ENCODE measurements at regions not wholly inside any gene's neighbourhood (a gene's known extent, or its start where the extent isn't known, plus 50 kb on each side); places are given as distances from the start of the nearest gene placed in this dataset.
"Not testable (repeated sequence)": the region's sequence is repeated elsewhere in the genome, so short reads cannot be mapped to it uniquely, and the experiment has no call there.

DNA sequence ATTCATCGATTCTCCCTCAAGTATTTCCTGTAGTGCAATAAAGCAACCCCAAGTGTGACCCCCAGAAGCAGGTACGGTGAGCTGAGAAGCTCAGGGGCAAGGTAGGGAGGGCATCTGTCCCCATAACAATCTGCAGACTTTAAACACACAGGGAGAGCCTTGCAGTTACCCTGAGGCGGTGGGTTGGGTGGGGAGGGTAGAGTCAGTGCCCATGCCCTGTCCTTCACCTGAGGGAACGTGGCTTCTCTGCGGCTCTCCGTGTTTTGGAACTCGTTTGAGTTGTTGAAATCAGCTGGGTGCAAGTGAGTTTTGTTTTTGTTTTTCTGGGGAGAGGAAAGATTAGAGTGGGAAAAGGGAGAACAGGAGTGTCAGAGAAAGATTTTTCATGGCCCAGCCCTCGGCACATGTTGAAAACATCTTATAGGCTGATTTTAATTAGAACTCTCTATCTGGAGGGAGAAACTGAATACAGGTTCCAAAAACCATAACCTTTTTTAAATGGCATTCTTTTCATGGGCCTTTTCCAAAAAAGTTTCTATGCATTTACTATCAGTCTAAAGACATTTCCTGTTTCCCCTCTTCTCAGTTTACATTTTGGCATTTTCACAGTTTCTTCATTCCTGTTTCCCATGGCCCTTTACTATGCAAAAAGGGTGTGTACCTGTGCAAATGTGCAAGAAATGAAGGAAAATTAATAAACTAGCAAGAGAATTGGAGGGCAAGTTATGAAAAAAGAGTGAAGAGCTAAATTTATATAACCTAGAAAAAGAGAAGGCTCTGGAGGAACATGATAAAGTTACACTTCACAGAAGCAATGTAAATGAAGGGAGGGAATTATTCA is 266.5 kb upstream of the VLDLR start:
- no peak for DNase-seq (ENCODE audit: low spot score)

DNA sequence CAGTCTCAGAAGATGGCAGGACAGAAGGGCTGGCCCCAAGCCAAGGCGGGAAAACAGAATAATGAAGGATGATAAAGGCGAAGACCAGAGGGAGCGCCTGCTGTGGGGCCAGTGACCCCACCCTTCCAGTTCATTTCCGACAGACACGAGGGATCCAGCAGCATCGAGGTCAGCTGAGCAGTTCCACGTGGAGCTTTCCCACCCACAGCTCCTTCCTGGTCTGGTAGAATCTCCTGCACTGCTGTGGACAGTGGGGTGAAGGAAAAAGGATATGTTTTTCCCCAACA is 265.9 kb upstream of the VLDLR start:
- no peak for DNase-seq (ENCODE audit: low spot score)

DNA sequence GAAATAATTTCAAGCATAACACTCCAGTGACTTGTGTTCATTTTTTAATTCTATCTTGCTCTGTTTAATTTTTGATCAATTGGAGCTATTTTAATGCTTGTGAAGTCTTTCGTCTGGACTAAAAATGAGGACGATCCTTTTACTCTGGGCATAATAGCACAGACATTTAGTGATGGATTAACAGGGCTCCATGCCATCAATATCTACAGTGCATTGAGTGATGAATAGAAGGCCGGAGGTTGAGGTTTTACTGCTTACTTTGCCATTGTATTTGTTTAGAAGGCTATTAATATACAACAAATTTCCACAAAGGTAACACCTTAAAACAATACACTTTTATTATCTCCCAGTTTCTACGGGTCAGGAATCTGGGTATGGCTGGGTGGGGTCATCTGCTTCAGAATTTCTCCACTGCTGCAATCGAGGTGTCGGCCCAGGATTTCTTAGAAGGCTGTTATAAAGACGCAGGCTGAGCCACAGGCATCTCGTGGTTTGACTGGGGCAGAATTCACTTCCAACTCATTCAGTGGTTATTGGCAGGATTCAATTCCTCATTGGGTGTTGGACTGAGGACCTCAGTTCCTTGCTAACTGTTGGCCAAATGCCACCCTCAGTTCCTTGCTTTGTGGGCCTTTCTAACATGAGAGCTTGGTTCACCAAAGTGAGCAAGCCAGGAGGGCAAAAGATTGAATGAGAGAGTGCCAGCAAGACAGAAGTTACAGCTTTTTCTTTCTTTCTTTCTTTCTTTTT is 265.4 kb upstream of the VLDLR start:
- no peak for DNase-seq (ENCODE audit: low spot score)

DNA sequence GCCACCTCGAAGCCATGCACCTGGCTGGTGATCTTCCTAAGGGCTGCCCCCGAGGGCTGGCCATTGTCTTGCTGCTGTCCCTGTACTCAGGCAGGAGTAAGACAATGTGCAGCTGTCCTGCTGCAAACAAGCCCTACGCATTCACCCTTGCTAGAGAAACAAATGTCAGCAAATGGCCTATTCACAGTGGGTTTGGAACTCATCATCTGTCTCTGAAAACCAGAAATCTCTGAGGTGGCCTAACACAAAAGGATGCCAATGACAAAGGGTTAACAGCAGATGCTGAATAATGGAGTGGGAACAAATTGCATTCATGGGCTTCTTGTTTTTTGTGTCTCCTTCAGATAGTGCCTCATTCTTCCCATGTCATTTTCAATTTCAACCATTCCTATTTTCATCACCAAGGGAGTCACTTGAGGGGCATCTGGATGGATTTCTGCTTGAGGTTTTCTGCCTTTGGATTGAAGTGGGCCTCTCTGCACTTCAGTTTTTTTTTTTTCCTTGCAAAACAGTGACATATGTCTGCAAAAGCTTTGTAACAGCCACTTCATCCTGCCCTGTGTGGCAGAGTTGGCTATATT is 261.6 kb upstream of the VLDLR start:
- peak; percentile 6 for DNase-seq (ENCODE audit: low spot score)

DNA sequence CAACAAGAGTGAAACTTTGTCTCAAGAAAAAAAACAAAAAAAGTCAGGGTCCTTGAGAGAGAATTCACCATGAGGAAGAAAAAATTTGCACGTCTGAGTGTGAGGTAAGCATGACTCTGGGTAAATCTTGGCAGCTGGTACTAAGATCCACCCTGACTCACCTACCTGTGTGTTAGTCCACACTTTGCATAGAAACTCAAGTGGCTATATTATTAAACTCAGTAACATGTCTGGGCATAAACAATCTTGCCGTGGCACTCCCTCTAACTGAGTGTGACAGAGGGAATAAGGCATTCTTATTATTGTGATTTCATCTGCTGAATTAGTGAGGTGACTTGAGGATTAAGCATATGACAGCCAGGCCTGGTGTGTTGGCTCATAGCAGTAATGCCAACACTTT is 259.4 kb upstream of the VLDLR start:
- DNase-seq (ENCODE audit: low spot score) = no peak

DNA sequence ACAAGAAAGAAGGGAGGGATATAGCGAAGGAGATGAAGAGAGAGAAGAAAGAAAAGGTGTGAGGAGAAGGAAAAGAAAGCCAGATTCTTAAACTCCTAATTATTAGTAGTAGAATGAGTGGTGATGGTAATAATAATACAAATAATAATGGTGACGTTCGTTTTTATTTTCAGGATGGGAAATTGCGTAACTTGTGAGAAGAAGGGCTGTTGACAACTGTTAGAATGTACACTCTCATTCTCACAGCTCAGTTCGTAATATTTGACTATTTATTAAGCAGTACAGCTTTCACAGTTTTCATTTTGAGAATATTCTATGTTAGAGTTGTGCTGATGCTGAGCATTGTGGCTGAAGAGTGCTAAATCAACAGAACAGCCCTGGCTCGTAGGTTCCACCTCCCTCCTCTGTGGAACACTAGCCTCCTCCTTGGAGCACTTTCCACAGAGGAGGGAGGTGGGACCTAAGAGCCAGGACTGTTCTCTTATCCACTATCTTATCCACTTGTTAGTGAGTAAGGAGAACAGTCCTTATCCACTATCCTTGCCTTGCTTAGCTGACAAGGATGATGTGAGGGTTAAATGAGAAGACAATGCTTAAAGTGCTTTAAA is 258.3 kb upstream of the VLDLR start:
- no peak for DNase-seq (ENCODE audit: low spot score)

DNA sequence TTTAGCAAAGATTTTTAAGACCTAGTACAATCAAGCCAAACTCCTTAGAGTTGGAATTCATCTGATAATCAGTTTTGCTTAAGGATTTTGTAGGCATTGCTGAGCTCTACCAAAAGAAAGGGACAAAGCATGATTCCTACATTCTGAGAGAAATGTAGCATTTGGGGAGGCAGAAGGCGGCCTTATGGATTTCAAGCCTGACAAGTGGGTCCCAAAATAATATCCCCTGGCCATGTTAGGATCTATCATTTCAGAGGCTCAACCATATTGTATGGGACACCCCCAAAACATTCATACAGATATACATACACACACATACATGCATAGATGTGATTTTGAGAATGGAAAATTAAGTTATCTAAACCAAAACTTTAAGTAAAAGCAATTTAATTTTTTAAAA is 257.8 kb upstream of the VLDLR start:
- no peak for DNase-seq (ENCODE audit: low spot score)

DNA sequence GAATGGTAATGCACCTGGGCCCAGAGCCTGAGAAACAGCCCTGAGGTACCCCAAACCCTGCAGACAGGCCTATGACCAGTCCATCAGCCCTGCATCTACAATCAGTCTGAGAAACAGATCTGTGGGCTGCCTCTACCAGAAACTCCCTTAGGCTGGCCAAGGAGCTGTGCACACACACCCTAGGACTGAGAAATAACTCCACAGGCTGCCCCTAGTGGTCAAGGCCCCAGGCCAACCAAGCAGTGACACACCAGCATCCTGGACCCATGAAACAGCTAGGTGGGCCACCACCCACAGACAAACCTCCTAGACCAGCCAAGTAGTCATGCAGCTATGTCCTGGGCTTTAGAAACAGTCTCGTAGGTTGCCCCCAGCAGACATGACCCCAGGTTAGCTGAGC is 253.6 kb upstream of the VLDLR start:
- no peak for DNase-seq (ENCODE audit: low spot score)

DNA sequence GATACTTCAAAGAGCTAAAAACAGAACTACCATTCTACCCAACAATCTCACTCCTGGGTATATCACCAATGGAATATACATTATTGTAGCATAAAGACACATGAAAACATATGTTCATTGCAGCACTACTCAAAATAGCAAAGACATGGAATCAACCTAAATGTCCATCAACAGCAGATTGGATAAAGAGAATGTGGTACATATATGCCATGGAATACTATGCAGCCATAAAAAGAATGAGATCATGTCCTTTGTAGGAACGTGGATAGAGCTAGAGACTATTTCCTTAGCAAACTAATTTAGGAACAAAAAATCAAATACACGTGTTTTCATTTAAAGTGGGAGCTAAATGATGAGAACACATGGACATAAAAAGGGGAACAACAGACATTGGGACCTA is 247.9 kb upstream of the VLDLR start:
- no peak for DNase-seq (ENCODE audit: low spot score)

DNA sequence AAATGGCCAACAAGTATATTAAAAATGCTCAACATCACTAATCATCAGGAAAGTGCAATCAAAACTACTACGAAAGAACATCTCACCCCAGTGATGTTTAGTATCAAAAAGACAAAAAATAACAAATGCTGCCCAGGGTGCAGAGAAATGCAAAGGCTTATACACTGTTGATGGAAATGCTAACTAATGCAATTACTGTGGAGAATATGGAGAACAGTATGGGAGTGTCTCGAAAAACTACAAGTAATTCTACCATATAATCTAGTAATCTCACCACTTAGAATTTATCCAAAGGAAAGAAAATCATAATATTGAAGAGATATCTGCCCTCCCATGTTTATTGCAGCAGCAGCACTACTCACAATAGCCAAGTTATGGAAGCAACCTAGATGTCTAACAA is 246.5 kb upstream of the VLDLR start:
- no peak for DNase-seq (ENCODE audit: low spot score)

DNA sequence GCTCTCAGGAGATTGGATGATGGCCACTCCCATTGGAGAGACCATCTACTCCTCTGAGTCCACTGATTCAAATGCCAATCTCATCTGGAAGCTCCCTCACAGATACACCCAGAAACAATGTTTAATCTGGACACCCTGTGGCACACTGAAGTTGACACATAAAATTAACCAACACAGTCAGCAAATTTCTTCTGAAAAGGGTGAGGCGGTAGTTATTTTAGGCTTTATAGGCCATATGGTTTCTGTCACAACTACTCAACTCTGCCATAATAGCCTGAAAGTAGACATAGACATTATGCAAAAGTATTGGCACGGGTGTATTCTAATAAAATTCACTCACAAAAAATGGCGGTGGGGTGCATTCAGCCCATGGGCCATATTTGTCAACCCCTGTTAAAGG is 244.5 kb upstream of the VLDLR start:
- peak; percentile 18 for DNase-seq (ENCODE audit: low spot score)

DNA sequence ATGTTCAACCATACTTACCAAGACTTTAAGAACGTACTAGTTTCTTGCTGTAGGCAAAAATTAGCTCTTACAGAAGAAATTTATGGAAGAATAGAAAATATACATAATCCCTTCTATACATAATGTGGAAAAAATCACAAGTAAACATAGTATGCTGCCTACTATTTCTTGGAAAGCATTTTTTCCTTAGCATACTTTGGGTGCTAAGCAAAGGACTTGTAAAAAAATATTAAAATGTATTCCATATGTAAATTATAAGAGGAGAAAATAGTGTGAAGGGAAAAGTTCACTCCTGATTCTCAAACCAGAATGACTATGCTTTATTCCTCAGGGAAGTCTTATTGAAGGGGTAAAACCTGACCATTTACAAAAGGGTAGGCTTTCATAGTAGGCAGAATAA is 243.8 kb upstream of the VLDLR start:
- DNase-seq (ENCODE audit: low spot score) = no peak

DNA sequence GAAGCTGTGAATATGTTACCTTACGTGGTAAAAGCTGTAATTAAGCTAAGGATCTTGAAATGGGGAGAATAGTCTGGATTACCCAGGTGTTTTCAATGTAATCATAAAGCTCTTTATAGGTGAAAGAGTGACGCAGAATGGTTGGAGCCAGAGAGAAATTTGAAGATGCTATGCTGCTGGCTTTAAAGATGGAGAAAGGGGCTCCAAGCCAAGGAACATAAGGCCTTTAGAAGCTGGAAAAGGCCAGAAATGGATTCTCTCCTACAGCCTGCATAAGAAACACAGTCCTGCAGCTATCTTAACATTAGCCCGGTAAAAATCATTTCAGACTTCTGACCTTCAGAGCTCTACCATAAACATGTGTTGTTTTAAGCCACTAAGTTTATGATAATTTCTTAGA is 243.3 kb upstream of the VLDLR start:
- DNase-seq (ENCODE audit: low spot score) = no peak

DNA sequence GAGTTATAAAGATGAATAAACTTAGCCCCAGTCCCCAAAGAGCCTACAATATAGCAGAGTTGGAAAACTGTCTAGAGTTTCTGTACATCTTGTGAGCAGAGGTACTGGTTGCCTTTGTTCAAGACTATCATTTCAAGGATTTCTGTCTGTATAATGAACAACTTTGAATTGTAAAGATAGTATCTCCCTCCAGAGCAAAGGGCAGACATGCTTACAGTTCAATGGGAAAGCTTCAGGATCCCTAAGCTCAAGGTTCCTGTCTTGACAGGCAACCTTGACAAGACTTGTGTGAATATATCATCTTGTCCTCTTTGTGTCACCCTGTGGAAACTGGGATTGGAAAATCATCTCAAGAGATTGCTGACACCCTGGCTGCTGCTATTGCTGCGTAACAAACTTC is 242.8 kb upstream of the VLDLR start:
- DNase-seq (ENCODE audit: low spot score) = no peak

DNA sequence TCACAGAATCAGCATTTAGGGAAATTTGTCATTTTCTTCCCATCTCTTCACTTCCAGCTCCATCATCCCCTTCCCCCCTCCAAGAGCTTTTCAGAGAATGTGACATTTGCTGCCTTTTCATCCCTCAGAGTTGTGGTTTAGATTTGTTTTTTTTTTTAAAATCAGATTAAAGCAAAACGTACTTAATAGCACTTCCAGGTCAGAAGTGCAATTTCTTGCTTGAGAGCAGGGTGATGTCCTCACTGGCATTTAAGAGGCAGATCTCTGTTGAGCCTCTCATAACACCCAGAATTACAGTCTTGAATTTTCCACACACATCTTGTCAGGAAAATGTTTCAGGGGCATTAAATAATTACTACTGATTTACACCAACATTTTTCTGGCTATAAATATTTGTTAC is 236.8 kb upstream of the VLDLR start:
- DNase-seq (ENCODE audit: low spot score) = no peak

DNA sequence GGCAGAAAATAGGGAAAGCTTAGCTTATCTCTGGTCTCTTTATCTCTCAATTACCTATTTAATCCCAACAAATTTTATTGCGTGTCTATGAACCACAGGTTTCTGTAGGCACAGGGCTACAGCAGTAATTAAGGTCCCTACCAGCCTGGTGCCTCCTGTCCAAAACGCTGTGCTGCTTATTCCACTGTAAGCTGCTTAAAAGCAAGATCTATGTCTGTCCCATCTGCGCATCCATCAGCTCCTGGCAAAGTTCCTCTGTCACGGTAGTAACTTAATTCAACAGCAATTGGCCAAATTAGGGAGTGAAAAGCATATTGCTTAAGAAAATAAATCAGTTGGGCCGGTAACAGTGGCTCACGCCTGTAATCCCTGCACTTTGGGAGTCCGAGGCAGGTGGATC is 235.8 kb upstream of the VLDLR start:
- peak; percentile 69 for DNase-seq (ENCODE audit: low spot score)

DNA sequence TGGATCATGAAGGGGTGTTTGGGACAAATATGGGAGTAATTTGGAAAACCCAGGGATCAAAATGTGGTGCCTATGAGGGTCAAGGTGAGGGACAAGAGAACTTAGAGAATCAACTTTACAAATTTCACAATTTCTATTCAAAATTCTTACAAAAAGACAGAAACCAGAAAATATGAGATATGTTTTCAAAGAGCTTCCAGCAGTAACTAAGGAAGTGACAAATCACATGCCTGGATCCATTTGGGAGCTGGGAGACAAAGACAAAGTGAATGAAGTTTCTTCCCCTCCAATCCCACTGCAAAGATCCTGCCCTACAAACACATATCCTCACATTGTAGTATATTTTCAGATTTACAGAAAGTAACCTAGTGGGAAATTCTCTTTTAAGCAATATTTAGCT is 235.0 kb upstream of the VLDLR start:
- DNase-seq (ENCODE audit: low spot score) = no peak

DNA sequence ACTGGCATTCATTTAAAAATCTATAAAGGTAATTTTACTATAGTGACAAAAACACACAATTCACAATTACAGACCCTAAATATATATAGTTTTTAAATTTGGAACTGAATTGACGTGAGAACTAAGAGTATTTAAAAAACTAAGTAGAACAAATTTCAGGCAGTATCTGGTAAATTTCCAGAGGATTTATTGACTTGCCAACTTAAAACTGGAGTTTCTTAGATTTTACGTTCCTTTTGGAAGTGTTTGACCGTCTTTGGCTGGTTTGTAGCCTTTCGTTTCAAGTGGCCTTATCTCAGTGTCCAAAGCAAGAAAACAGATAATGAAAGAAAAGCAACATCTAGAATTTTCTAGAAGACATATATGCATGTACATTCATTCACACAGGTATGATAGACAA is 234.4 kb upstream of the VLDLR start:
- no peak for DNase-seq (ENCODE audit: low spot score)

DNA sequence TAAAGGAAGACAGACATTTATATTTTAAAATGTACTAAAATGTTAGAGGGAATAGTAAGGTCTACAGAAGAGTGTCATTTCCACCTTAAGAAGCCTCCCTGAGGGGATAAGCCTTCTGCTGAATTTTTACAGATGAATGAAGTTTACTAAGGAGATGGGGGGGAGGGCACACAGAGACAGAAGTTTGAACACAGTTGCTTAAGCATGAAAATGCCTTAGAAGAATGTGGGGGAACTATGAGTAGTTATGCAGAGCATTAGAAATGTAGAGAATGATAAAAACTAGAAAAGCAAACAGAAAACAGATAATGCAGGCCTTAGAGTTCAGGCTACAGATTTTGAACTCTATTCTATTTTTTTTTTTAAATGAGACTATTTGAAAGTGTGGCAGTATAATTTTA is 232.2 kb upstream of the VLDLR start:
- DNase-seq (ENCODE audit: low spot score) = no peak

DNA sequence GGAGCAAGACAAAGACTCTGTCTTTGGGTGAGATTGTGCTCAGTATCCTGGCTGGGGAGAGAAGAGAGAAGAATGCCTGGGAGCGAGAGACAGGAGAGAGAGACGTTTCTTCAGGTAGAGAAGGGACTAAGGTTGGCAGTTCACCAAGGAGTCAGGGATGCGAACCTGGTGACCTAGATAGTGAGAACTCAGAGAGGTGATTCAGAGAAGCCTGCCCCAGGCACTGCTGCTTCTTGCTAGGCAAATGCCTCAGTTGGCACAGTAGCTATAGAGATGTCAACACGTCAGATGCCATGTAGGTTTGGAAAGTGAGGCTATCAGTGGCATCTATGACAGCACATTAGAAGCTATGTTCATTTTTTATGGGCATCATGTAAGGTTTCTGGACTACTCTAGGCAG is 231.6 kb upstream of the VLDLR start:
- peak; percentile 36 for DNase-seq (ENCODE audit: low spot score)

DNA sequence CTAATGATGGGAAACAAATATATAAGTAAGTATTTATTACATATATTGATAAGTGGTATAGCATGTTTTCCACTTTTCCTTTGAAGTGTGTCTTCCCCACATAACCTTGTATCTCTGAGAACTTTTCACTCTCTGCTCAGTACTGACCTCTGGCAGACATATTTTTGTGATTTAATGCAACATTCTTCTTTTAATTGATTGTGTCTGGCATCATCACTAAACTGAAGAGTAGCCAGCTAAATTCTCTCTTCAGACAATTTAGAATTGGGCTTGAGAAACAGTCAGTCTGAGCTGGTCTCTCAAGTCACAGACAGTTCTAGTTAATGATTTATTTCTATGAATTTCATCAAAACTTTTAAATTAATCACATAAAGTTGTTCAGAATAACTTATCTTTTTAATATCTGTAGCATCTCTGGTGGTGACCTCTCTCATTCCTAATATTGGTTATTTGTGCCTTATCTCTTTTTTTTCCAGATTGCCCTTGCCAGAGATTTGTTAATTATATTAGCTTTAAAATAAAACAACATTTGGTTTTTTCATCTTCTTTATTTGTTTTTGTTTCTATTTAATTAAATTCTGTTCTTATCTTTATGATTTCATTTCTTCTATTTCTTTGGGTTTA is 230.0 kb upstream of the VLDLR start:
- DNase-seq (ENCODE audit: low spot score) = not testable (repeated sequence)

DNA sequence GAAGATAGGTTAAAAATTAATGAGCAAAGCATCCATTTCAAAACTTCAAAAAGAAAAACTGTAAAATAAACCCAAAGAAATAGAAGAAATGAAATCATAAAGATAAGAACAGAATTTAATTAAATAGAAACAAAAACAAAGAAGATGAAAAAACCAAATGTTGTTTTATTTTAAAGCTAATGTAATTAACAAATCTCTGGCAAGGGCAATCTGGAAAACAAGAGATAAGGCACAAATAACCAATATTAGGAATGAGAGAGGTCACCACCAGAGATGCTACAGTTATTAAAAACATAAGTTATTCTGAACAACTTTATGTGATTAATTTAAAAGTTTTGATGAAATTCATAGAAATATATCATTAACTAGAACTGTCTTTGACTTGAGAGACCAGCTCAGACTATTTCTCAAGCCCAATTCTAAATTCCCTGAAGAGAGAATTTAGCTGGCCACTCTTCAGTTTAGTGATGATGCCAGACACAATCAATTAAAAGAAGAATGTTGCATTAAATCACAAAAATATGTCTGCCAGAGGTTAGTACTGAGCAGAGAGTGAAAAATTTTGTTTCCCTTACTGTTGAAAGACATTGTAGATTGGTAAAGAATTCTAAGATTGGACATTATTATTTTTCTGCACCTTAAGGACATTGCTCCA is 227.4 kb upstream of the VLDLR start:
- not testable (repeated sequence) for DNase-seq (ENCODE audit: low spot score)
